Mucosa of descending colon (tissue), 3 donors: ENCODE measurements at regions not wholly inside any gene's neighbourhood (a gene's known extent, or its start where the extent isn't known, plus 50 kb on each side); places are given as distances from the start of the nearest gene placed in this dataset.

Experiments
- ATAC-seq: fragments of 200-7000 bp; cut with Tn5 transposase; one replicate; pipeline ENCODE4 v1.9.1; 2020; ENCODE audit warnings: mild to moderate bottlenecking, moderate library complexity
- DNase-seq, 3 donors: peaks; one replicate each; pipeline ENCODE4 v3.0.0-alpha.2; 2020
- H3K36me3 ChIP-seq: fragments of 200-600 bp; one replicate; pipeline ENCODE4 v1.8.0; 2021; ENCODE audit warnings: low read depth, mild to moderate bottlenecking
- H3K4me1 ChIP-seq: fragments of 200-600 bp; one replicate; pipeline ENCODE4 v1.8.0; 2021; ENCODE audit warnings: low read depth, mild to moderate bottlenecking
- H3K4me3 ChIP-seq: fragments of 200-600 bp; one replicate; pipeline ENCODE4 v1.8.0; 2021; ENCODE audit warnings: mild to moderate bottlenecking
- H3K9me3 ChIP-seq: fragments of 200-600 bp; one replicate; pipeline ENCODE4 v1.8.0; 2021; ENCODE audit warnings: mild to moderate bottlenecking
- intact Hi-C, 2 donors: fragments of 100-400 bp; cut with DNase I in 1 of 2; cut with micrococcal nuclease in 1 of 2; formaldehyde crosslinking; loops; one replicate each; pipeline versions ENCODE4 v1.11.0 to v1.11.1; 2022; cut with DNase I, micrococcal nuclease
- TF ChIP-seq, protein P1 (sequence below): fragments of 200-600 bp; IDR thresholded peaks from one replicate; pipeline ENCODE4 v1.8.0; 2022; ENCODE audit warnings: antibody characterized with exemption, mild to moderate bottlenecking
- donor health status: DM: no; HTN: no; CAD: no; lungs with moderate emphysema.
- donor health status: DM: no; HTN: no; CAD: no.
- donor health status: DM: no; HTN: yes; CAD: no.

DNA sequence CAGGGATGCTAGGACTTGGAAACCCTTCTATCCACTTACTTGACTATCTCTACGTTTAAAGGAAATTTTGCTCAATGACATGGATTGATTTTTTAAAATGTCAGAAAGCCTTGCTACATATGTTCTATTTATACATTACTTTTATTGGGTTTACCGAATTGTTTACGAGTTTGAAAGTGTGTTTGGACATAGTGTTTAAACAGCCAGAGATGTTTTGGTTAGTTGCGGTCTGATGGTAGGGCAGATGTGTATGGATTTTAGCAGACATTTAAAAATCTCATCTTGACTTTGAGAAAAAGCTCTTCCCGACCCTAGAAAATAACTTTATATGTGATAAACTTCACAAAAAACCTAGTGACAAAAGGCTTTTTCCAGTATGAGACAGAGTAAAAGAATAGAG, 513.7 kb downstream of the PLA2G4A start:
- Histone ChIP-seq H3K9me3 (peaks cover 2% of the 10 kb centered on the region), H3K4me3 (no peak overlapping the region), H3K36me3 (no peaks in the 10 kb centered on the region), H3K4me1 (no peaks in the 10 kb centered on the region)
- TF ChIP-seq, protein P1, sequence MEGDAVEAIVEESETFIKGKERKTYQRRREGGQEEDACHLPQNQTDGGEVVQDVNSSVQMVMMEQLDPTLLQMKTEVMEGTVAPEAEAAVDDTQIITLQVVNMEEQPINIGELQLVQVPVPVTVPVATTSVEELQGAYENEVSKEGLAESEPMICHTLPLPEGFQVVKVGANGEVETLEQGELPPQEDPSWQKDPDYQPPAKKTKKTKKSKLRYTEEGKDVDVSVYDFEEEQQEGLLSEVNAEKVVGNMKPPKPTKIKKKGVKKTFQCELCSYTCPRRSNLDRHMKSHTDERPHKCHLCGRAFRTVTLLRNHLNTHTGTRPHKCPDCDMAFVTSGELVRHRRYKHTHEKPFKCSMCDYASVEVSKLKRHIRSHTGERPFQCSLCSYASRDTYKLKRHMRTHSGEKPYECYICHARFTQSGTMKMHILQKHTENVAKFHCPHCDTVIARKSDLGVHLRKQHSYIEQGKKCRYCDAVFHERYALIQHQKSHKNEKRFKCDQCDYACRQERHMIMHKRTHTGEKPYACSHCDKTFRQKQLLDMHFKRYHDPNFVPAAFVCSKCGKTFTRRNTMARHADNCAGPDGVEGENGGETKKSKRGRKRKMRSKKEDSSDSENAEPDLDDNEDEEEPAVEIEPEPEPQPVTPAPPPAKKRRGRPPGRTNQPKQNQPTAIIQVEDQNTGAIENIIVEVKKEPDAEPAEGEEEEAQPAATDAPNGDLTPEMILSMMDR = no peak
- intact Hi-C loops = no loop called here
- ATAC-seq = no peak
- DNase-seq = no peak

GRCh38 chr1:187374082-187374481, 545.3 kb downstream of the PLA2G4A start:
- TF ChIP-seq, protein P1 = no peak
- no peaks in the 10 kb centered on the region for H3K36me3 ChIP-seq
- no peak for ATAC-seq
- intact Hi-C loops = no loop called here
- no peak for DNase-seq
- peaks cover 5% of the 10 kb centered on the region for H3K9me3 ChIP-seq
- H3K4me1 ChIP-seq = no peaks in the 10 kb centered on the region
- no peak overlapping the region for H3K4me3 ChIP-seq

DNA sequence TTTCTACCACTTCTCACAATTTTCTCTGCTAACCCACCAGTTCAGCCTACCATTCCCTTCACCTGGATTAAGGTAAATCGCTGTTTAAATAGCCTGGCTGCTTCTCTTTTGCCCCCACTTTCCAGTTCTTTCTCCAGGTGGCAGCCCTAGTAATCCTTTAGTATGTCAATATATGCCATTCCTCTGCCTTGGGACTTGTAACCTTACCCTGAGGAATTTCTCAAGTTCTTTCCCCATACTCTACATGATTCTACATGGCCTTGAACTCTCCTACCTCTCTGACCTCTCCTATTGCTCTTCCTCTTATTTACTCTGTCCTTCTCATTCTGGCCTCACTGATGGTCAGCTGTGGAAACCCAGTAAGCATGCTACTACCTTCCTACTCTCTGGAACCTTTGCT, 546.0 kb downstream of the PLA2G4A start:
- Histone ChIP-seq H3K9me3 (peaks cover 3% of the 10 kb centered on the region), H3K4me3 (no peak overlapping the region), H3K4me1 (no peaks in the 10 kb centered on the region), H3K36me3 (no peaks in the 10 kb centered on the region)
- intact Hi-C loops = no loop called here
- no peak for DNase-seq
- no peak for ATAC-seq
- TF ChIP-seq, protein P1 = no peak

GRCh38 chr1:187383366-187383765, 554.6 kb downstream of the PLA2G4A start:
- ATAC-seq = no peak
- Histone ChIP-seq H3K9me3 (no peaks in the 10 kb centered on the region), H3K4me3 (no peak overlapping the region), H3K4me1 (no peaks in the 10 kb centered on the region), H3K36me3 (no peaks in the 10 kb centered on the region)
- TF ChIP-seq, protein P1 = no peak
- intact Hi-C loops = no loop called here
- DNase-seq = no peak

- no peak for ATAC-seq
- no peak for DNase-seq
- no peaks in the 10 kb centered on the region for H3K4me1 ChIP-seq
- intact Hi-C loops = no loop called here
- no peaks in the 10 kb centered on the region for H3K9me3 ChIP-seq
- TF ChIP-seq, protein P1 = no peak
- no peaks in the 10 kb centered on the region for H3K36me3 ChIP-seq
- no peak overlapping the region for H3K4me3 ChIP-seq
These were observed 555.8 kb downstream of the PLA2G4A start for GRCh38 chr1:187384504-187384903.

- intact Hi-C loops = no loop called here
- H3K4me1 ChIP-seq = no peaks in the 10 kb centered on the region
- ATAC-seq (no peak), DNase-seq (no peak)
- no peak overlapping the region for H3K4me3 ChIP-seq
- no peaks in the 10 kb centered on the region for H3K36me3 ChIP-seq
- TF ChIP-seq, protein P1 = no peak
- no peaks in the 10 kb centered on the region for H3K9me3 ChIP-seq
These were observed 561.6 kb downstream of the PLA2G4A start for GRCh38 chr1:187390215-187390818.
